ENCODE measurements at regions not wholly inside any gene's neighbourhood (a gene's known extent, or its start where the extent isn't known, plus 50 kb on each side); places are given as distances from the start of the nearest gene placed in this dataset.

- no peak for DNase-seq
Observed at GRCh38 chr15:38648121-38648843, 83.7 kb upstream of the RASGRP1 start.

GRCh38 chr15:38650384-38650783 lies 85.8 kb upstream of the RASGRP1 start:
- no peak for DNase-seq

- DNase-seq: no peak
Observed at GRCh38 chr15:38650936-38651327, 86.3 kb upstream of the RASGRP1 start.

- no peak for DNase-seq
Observed at GRCh38 chr15:38651328-38652038, 86.9 kb upstream of the RASGRP1 start.

GRCh38 chr15:38652183-38652794 lies 87.7 kb upstream of the RASGRP1 start:
- DNase-seq: no peak

GRCh38 chr15:38652998-38653397 lies 88.4 kb upstream of the RASGRP1 start:
- DNase-seq: no peak

GRCh38 chr15:38658431-38658830 lies 93.8 kb upstream of the RASGRP1 start:
- DNase-seq: no peak

- no peak for DNase-seq
Observed at GRCh38 chr15:38660738-38661137, 96.1 kb upstream of the RASGRP1 start.

GRCh38 chr15:38662033-38662802 lies 97.6 kb upstream of the RASGRP1 start:
- no peak for DNase-seq

GRCh38 chr15:38662805-38663204 lies 98.2 kb upstream of the RASGRP1 start:
- no peak for DNase-seq

GRCh38 chr15:38665586-38666305 lies 101.1 kb upstream of the RASGRP1 start:
- DNase-seq: no peak

- DNase-seq: no peak
Observed at GRCh38 chr15:38666865-38667510, 102.4 kb upstream of the RASGRP1 start.

- no peak for DNase-seq
Observed at GRCh38 chr15:38667890-38668850, 103.6 kb upstream of the RASGRP1 start.

GRCh38 chr15:38668898-38669391 lies 104.3 kb upstream of the RASGRP1 start:
- DNase-seq: no peak

- no peak for DNase-seq
Observed at GRCh38 chr15:38670128-38671005, 105.8 kb upstream of the RASGRP1 start.

GRCh38 chr15:38671006-38671387 lies 106.4 kb upstream of the RASGRP1 start:
- no peak for DNase-seq

- no peak for DNase-seq
Observed at GRCh38 chr15:38671675-38672254, 107.2 kb upstream of the RASGRP1 start.

GRCh38 chr15:38672273-38672672 lies 107.7 kb upstream of the RASGRP1 start:
- no peak for DNase-seq
